Glomerular visceral epithelial cell (primary cell): ENCODE measurements at regions not wholly inside any gene's neighbourhood (a gene's known extent, or its start where the extent isn't known, plus 50 kb on each side); places are given as distances from the start of the nearest gene placed in this dataset.
"Not testable (repeated sequence)": the region's sequence is repeated elsewhere in the genome, so short reads cannot be mapped to it uniquely, and the experiment has no call there.

Experiments used
- DNase-seq: peaks from one replicate; pipeline ENCODE4 v3.0.0-alpha.2; 2016; ENCODE audit errors: extremely low spot score

GRCh38 chr11:100581318-100581717 lies 105.8 kb upstream of the ARHGAP42 start:
- no peak for DNase-seq

DNA sequence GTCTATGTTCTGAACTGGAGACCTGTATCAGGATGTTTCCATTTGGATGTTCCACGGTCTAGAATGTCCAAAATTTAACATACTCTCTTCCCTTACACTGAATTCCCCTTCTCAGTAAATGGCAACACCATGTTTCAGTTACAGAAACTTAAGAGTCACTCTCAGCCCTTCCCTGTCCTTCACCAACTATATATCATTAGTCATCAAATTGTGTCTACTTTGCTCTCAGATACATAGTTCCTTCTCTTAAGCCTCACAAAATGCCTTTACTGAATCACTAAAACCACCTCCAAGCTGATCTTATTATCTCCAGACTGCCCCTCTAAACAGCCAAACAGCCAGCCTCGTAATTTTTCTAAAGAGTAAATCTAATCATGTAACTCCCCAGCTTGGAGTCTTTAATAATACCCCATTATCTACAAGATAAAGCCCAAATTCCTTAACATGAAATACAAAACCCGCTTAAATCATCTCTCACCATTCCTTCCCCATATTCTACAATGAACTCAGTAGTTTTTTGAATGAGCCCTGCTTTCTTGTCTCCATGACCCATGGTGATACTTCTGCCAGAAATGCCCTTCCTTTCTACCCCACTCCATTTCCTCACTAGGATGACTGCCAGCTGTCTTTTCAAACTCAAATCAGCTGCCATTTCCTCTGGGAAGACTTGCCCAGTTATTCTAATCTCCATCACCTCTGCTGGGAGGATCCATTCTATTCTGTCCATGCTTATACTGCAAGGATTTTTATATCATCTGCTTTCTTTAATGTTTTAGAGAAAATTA lies 102.7 kb upstream of the ARHGAP42 start:
- no peak for DNase-seq

DNA sequence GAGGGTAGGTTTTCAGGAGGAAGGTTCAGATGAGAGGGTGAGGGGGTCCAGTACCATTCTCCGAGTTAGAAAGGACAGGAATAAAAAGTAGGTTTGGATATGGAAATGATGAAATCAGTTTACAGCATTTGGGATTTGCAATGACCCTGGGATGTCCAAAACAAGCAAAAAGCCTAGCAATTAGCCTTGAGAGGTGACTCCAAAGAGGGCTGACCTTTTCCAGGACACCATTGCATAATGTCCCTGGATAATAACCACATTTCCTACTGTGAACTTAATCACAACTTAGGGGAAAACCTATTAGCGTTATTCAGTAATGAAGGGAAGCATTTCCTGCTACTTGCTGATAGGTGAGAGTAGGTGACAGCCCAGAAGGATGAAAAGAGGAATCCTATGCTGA lies 101.4 kb upstream of the ARHGAP42 start:
- no peak for DNase-seq

DNA sequence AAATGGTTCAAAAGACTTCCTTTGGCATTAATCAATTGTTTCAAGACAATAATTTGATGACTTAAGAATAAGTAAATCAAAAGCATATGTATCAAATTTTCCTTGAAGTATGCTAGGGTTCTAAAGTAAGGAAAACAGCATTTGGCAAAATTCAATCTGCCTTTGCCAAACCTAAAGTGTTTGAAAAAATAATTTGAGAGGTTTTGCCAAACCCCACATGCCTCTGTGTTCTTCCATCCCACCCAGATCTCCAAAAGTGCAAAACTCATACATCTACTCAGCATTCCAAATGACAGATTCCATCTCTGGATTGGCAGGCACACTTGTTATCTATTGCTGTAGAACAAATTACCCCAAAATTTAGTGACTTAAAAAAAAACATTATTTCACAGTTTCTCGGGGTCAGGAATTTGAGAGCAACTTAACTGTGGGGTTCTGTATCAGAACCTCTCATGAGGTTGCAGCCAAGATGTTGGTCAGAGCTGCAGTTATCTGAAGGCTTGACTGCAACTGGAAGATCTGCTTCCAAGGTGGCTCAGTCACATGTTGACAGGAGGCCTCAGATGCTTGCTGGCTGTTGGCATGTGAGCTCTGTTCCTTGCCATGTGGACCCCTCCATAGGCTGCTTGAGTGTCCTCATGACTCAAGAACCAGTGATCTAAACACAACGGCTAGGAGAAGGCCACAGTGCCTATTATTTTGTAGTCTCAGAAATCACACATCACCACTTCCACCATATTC lies 100.6 kb upstream of the ARHGAP42 start:
- DNase-seq: no peak

GRCh38 chr11:100592619-100593260 lies 94.3 kb upstream of the ARHGAP42 start:
- DNase-seq: no peak

GRCh38 chr11:100593291-100593690 lies 93.8 kb upstream of the ARHGAP42 start:
- no peak for DNase-seq

- no peak for DNase-seq
Measured at GRCh38 chr11:100594320-100594719, 92.8 kb upstream of the ARHGAP42 start.

GRCh38 chr11:100600941-100601340 lies 86.1 kb upstream of the ARHGAP42 start:
- DNase-seq: no peak

DNA sequence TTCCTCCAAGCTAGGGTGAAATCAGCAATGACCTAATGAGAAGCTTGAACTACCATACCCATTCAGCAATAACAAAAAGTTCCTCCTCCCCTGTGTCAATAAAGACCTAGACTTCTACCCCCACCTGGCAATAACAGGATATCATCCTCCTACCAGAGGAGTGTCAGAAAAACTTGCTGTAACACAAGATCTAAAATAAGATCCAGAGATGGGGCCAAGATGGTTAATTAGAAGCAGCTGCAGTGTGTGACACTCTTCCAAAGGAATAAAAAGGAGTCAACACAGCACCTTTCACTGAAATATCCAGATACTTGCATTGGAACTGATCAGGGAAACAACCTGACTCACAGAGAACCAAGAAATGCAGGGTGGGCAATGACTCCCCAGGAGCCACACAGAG lies 84.4 kb upstream of the ARHGAP42 start:
- no peak for DNase-seq

DNA sequence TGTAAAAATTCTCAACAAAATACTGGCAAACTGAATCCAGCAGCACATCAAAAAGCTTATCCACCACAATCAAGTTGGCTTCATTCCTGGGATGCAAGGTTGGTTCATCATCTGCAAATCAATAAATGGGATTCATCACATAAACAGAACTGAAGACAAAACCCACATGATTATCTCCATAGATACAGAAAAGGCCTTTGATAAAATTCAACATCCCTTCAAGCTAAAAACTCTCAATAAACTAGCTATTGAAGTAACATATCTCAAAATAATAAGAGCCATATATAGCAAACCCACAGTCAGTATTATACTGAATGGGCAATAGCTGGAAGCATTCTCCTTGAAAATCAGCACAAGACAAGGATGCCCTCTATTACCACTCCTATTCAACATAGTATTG lies 79.3 kb upstream of the ARHGAP42 start:
- not testable (repeated sequence) for DNase-seq

- DNase-seq: no peak
Measured at GRCh38 chr11:100612766-100613165, 74.3 kb upstream of the ARHGAP42 start.

- DNase-seq: no peak
Measured at GRCh38 chr11:100618914-100619313, 68.2 kb upstream of the ARHGAP42 start.

DNA sequence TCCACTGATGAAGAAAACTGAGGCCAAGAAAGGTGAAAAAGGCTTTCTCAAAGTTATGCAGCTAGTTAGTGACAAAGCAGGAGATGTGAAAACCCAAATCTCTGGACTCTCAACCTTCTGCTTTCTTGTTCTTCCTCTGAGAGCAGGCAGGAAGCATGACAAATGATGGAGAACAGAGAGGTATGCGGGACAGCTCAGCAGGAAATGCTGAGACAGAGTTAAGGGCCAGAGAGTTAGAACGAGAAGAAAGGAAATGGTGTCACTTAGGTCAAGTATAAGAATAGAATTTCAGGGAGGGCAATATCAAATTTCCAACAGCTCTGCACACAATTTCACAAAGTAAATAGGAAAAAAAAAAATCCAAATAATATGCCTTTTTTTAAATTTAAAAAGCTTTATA lies 67.6 kb upstream of the ARHGAP42 start:
- no peak for DNase-seq

- DNase-seq: no peak
Measured at GRCh38 chr11:100622404-100622803, 64.7 kb upstream of the ARHGAP42 start.

DNA sequence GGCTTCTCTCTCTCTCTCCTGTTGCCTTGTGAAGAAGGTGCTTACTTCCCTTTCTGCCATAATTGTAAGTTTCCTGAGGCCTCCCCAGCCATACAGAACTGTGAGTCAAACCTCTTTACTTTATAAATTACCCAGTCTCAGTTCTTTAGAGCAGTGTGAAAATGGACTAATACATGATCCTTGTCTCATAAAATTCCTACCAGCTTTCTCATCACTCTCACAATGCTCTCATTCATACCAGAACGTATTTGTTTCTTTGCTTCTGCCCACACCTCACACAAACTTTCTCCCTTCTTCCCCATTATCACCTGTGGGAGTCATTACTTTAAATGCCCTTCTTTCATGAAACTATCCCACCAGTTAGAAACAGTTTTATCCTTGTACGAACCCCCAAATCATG lies 62.7 kb upstream of the ARHGAP42 start:
- DNase-seq: no peak

- DNase-seq: no peak
Measured at GRCh38 chr11:100625041-100625440, 62.0 kb upstream of the ARHGAP42 start.

- DNase-seq: no peak
Measured at GRCh38 chr11:100629671-100630070, 57.4 kb upstream of the ARHGAP42 start.

- DNase-seq: no peak
Measured at GRCh38 chr11:100630898-100631297, 56.2 kb upstream of the ARHGAP42 start.

- no peak for DNase-seq
Measured at GRCh38 chr11:100631316-100631715, 55.8 kb upstream of the ARHGAP42 start.

GRCh38 chr11:100632941-100633452 lies 54.1 kb upstream of the ARHGAP42 start:
- DNase-seq: no peak

GRCh38 chr11:100635194-100635593 lies 51.9 kb upstream of the ARHGAP42 start:
- DNase-seq: no peak

DNA sequence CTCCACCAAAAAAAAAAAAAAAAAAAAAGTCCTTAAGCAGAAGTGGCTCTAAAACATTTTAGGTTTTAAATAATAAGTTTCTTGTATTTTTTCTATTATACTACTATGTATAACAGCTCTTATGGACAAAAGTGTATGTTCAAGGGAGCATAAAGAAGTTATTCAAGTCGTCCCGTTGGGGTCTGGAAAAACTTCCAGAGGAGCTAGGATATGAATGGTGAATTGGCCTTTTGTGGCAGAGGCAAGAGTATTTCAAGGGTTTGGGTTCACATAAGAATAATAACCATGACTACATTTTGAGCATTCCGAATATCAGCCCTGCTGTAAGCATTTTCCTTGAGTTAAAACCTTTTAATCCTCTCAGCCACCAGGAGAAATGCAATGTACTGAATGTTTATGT lies 50.6 kb upstream of the ARHGAP42 start:
- DNase-seq: no peak
